ENCODE measurements at regions not wholly inside any gene's neighbourhood (a gene's known extent, or its start where the extent isn't known, plus 50 kb on each side); places are given as distances from the start of the nearest gene placed in this dataset.
A peak's percentile ranks its signal among the peaks of the same experiment; 100 is the strongest.

- H3K27ac ChIP-seq: no peak overlapping the region
- TF ChIP-seq CTCF (conservative IDR thresholded peaks at IDR 0.05): no peak
These were observed 408.8 kb downstream of the HRH4 start for GRCh38 chr18:24869285-24869684.

GRCh38 chr18:24875286-24875685, 414.8 kb downstream of the HRH4 start:
- no peak for TF ChIP-seq CTCF (conservative IDR thresholded peaks at IDR 0.05)
- no peak overlapping the region for H3K27ac ChIP-seq

- no peak overlapping the region for H3K27ac ChIP-seq
- no peak for TF ChIP-seq CTCF (conservative IDR thresholded peaks at IDR 0.05)
These were observed 415.3 kb downstream of the HRH4 start for GRCh38 chr18:24875777-24876176.

- no peak for TF ChIP-seq CTCF (conservative IDR thresholded peaks at IDR 0.05)
- H3K27ac ChIP-seq: no peak overlapping the region
These were observed 415.8 kb downstream of the HRH4 start for GRCh38 chr18:24876266-24876665.

DNA sequence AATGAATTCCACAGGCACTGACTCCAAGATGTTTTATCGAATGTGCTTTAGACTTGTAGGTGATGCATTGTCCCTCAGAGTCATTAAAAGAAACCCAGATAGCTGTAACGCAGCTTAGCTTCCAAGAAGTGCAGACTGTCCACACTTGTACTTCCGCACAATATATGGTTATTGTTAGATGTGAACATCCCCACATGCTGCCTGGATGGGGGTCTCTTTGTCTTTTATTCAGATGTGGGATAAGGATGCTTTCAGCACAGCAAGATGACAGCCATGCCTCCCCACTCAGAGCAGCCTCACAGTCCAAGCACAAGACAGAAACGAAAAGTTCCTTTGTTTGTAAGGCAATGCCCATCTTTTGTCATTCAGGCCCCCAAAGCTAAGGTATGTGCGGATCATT, 416.6 kb downstream of the HRH4 start:
- TF ChIP-seq CTCF (conservative IDR thresholded peaks at IDR 0.05): no peak
- no peak overlapping the region for H3K27ac ChIP-seq

- no peak for TF ChIP-seq CTCF (conservative IDR thresholded peaks at IDR 0.05)
- H3K27ac ChIP-seq: no peak overlapping the region
These were observed 417.1 kb downstream of the HRH4 start for GRCh38 chr18:24877546-24877945.

DNA sequence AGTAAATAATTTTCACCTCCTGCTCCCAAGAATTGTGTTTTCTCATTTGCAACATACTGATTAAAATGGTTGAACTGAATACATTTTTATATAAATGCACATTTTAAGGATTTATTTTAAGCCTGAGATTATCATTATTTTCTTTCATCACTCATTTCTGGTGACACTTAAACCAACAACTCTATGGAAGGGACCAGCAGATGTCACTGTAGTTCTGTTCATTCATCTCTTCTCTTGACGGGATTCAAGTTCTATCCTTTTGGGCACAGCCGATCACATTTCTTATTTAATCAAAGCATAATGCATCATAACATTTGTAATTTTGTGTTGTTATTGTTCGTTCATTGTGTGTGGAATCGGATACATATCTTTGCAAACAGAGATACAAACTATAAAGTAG, 417.9 kb downstream of the HRH4 start:
- TF ChIP-seq CTCF (conservative IDR thresholded peaks at IDR 0.05): peak; percentile 78
- H3K27ac ChIP-seq: no peak overlapping the region

- no peak for TF ChIP-seq CTCF (conservative IDR thresholded peaks at IDR 0.05)
- no peak overlapping the region for H3K27ac ChIP-seq
These were observed 424.8 kb downstream of the HRH4 start for GRCh38 chr18:24885276-24885675.
